KMS-11 (cell line): ENCODE measurements at regions not wholly inside any gene's neighbourhood (a gene's known extent, or its start where the extent isn't known, plus 50 kb on each side); places are given as distances from the start of the nearest gene placed in this dataset.

Source experiments
- H2AFZ ChIP-seq: fragments of 200-600 bp; sonication (generic); 2 replicates; pipeline ENCODE4 v1.6.1; 2016; ENCODE audit warnings: antibody characterized with exemption, mixed run types, low read depth
- H3K27ac ChIP-seq: fragments of 200-600 bp; sonication (generic); 2 replicates; pipeline ENCODE4 v1.6.1; 2016; ENCODE audit warnings: mild to moderate bottlenecking, mixed run types
- H3K27me3 ChIP-seq: fragments of 200-600 bp; sonication (generic); 2 replicates; pipeline ENCODE4 v1.6.1; 2017; ENCODE audit warnings: mild to moderate bottlenecking, low read depth, mixed run types, moderate library complexity; ENCODE audit not compliant: insufficient read depth
- H3K36me3 ChIP-seq: fragments of 200-600 bp; sonication (generic); 2 replicates; pipeline ENCODE4 v1.6.1; 2017; ENCODE audit warnings: mild to moderate bottlenecking, mixed run types; ENCODE audit not compliant: insufficient read depth
- H3K4me1 ChIP-seq: fragments of 200-600 bp; sonication (generic); 2 replicates; pipeline ENCODE4 v1.6.1; 2016; ENCODE audit warnings: mild to moderate bottlenecking, low read depth, mixed run types; ENCODE audit not compliant: poor library complexity, severe bottlenecking
- H3K4me2 ChIP-seq: fragments of 200-600 bp; sonication (generic); 2 replicates; pipeline ENCODE4 v1.7.0; 2016; ENCODE audit warnings: mild to moderate bottlenecking, mixed run types
- H3K4me3 ChIP-seq: fragments of 200-600 bp; sonication (generic); IDR thresholded peaks from 2 replicates; pipeline ENCODE4 v1.6.1; 2017; ENCODE audit warnings: low read depth, low read length, mixed read lengths; ENCODE audit not compliant: insufficient read depth
- H3K79me2 ChIP-seq: fragments of 200-600 bp; sonication (generic); 2 replicates; pipeline ENCODE4 v1.6.1; 2016; ENCODE audit warnings: low read depth, mixed run types; ENCODE audit not compliant: insufficient read depth
- H3K9ac ChIP-seq: fragments of 200-600 bp; sonication (generic); 2 replicates; pipeline ENCODE4 v1.6.1; 2016; ENCODE audit warnings: mild to moderate bottlenecking, mixed run types
- H4K20me1 ChIP-seq: fragments of 200-600 bp; sonication (generic); 2 replicates; pipeline ENCODE4 v1.6.1; 2016; ENCODE audit warnings: mild to moderate bottlenecking, mixed run types; ENCODE audit not compliant: insufficient read depth
- TF ChIP-seq, protein P1 (sequence below): fragments of 200-600 bp; sonication (generic); conservative IDR thresholded peaks from 2 replicates; pipeline ENCODE4 v1.6.1; 2017; ENCODE audit warnings: low read depth, mild to moderate bottlenecking, antibody characterized with exemption, low read length, moderate library complexity, mixed read lengths

DNA sequence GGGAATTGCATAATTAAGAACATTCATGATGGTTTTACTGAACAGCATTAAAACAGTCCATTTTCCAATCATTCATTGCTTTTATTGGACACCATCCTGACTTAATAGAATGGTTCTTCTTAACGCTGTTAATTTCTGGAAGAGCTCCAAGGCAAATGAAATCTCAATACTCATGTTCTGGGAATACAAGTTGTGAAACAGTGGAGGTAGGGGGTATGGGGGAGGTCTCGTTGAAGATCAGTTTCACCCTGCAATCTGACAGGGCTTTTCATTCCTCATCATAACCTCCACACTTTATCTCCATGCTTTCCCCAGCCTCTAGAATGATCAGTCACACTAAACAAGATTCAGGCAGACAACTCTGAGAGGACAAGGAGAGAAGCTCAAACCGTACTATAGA is 113.6 kb downstream of the ETAA1 start:
- H3K79me2 ChIP-seq = no peaks in the 10 kb centered on the region
- no peak overlapping the region for H3K9ac ChIP-seq
- H3K27ac ChIP-seq = no peak overlapping the region
- no peak overlapping the region for H3K4me2 ChIP-seq
- no peaks in the 10 kb centered on the region for H4K20me1 ChIP-seq
- TF ChIP-seq, protein P1, sequence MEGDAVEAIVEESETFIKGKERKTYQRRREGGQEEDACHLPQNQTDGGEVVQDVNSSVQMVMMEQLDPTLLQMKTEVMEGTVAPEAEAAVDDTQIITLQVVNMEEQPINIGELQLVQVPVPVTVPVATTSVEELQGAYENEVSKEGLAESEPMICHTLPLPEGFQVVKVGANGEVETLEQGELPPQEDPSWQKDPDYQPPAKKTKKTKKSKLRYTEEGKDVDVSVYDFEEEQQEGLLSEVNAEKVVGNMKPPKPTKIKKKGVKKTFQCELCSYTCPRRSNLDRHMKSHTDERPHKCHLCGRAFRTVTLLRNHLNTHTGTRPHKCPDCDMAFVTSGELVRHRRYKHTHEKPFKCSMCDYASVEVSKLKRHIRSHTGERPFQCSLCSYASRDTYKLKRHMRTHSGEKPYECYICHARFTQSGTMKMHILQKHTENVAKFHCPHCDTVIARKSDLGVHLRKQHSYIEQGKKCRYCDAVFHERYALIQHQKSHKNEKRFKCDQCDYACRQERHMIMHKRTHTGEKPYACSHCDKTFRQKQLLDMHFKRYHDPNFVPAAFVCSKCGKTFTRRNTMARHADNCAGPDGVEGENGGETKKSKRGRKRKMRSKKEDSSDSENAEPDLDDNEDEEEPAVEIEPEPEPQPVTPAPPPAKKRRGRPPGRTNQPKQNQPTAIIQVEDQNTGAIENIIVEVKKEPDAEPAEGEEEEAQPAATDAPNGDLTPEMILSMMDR = no peak
- H3K4me3 ChIP-seq = no peak overlapping the region
- no peaks in the 10 kb centered on the region for H3K4me1 ChIP-seq
- no peak overlapping the region for H2AFZ ChIP-seq
- no peaks in the 10 kb centered on the region for H3K27me3 ChIP-seq
- H3K36me3 ChIP-seq = no peaks in the 10 kb centered on the region; the same call in 1 of the 2 replicates

DNA sequence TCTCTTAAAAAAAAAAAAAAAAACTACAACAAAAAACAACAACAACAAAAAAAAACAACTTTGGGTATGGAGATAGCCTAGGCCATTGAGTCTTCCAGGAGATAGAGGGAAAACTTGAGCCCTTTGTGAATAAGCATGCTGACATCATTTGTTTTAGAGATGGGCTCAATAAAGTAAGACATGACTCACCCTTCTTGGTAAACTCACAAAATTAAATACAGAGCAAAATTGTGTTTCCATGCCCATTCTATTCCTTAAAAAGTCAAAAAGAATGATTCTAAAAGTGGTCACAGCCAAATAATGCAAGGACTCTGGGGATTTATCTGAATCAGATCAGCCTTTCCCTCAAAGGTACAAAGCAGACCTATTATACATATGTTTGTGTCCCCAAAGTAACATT is 117.4 kb downstream of the ETAA1 start:
- no peaks in the 10 kb centered on the region for H3K79me2 ChIP-seq
- H3K27me3 ChIP-seq = no peaks in the 10 kb centered on the region
- no peak overlapping the region for H3K4me2 ChIP-seq
- no peak overlapping the region for H3K9ac ChIP-seq
- no peak overlapping the region for H3K27ac ChIP-seq
- no peaks in the 10 kb centered on the region; the same call in 1 of the 2 replicates for H3K36me3 ChIP-seq
- no peaks in the 10 kb centered on the region for H4K20me1 ChIP-seq
- no peak overlapping the region for H3K4me3 ChIP-seq
- TF ChIP-seq, protein P1 = no peak
- no peaks in the 10 kb centered on the region for H3K4me1 ChIP-seq
- H2AFZ ChIP-seq = no peak overlapping the region

DNA sequence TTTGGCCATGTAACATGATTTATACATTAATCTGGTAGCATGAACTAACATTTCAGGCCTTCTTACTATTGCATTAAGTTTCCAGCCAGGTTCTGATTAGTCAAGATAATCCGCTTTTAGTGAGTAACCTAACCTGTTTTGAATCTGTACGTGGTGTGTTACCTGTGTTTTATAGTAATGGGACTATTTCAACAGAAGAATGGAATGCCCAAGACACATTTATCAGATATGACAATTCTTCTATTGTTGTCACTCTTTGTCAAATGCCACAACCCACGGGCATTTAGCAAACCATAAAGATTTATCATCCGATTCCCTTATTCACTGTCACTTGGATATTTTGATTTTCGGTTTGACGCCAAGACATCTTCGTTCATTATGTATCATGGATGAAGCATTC is 117.9 kb downstream of the ETAA1 start:
- no peak overlapping the region for H3K27ac ChIP-seq
- H2AFZ ChIP-seq = no peak overlapping the region
- TF ChIP-seq, protein P1 = no peak
- H3K27me3 ChIP-seq = no peaks in the 10 kb centered on the region
- H4K20me1 ChIP-seq = no peaks in the 10 kb centered on the region
- no peak overlapping the region for H3K4me3 ChIP-seq
- H3K36me3 ChIP-seq = no peaks in the 10 kb centered on the region
- no peak overlapping the region for H3K9ac ChIP-seq
- no peaks in the 10 kb centered on the region for H3K4me1 ChIP-seq
- no peak overlapping the region for H3K4me2 ChIP-seq
- H3K79me2 ChIP-seq = no peaks in the 10 kb centered on the region

DNA sequence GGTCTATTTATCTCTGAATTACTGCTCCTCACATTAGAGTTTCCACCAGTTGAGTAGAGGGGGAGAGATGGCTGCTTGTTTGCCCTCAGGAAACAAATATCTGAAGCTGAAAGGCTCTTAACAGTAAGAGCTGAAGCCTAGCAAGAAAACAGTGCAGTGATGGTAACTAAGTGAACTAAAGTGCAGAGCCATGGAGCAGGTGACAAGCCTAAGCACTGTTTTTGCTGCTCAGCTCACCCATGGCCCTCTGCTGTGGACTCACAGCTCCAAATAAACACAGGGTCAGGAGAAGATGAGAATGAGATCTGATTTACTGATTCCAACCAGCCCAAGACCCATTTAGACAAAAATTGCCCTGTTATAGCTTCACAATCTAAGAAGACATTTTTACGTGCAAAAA is 118.4 kb downstream of the ETAA1 start:
- Histone ChIP-seq H3K9ac (no peak overlapping the region), H3K27me3 (no peaks in the 10 kb centered on the region), H2AFZ (no peak overlapping the region), H3K79me2 (no peaks in the 10 kb centered on the region), H4K20me1 (no peaks in the 10 kb centered on the region), H3K36me3 (no peaks in the 10 kb centered on the region), H3K27ac (no peak overlapping the region), H3K4me3 (no peak overlapping the region), H3K4me2 (no peak overlapping the region), H3K4me1 (no peaks in the 10 kb centered on the region)
- TF ChIP-seq, protein P1 = no peak

DNA sequence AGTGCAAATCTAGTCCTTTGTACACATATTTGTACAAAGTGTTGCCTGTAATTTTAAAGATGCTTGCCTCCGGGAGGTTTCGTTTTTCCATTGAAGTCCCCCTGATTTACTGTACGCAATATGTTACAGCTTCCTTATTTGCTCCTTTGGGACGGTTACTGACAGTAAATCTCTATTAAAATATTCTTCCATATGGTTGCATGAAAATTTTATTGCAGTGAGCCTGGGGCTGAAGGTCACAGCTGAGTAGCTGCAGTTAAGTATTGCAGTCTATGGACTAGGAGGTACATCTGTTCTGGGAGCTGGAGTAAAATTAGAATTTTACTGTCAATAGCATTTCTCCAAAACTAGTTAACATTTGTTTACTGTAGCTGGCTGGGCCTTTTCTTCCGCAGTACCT is 119.2 kb downstream of the ETAA1 start:
- no peak overlapping the region for H3K27ac ChIP-seq
- no peaks in the 10 kb centered on the region for H3K27me3 ChIP-seq
- H3K4me3 ChIP-seq = no peak overlapping the region

More for the DNA sequence above, 119.2 kb downstream of the ETAA1 start:
- Histone ChIP-seq H2AFZ (no peak overlapping the region), H3K4me2 (no peak overlapping the region), H3K9ac (no peak overlapping the region), H3K4me1 (no peaks in the 10 kb centered on the region), H4K20me1 (no peaks in the 10 kb centered on the region), H3K79me2 (no peaks in the 10 kb centered on the region), H3K36me3 (no peaks in the 10 kb centered on the region)
- TF ChIP-seq, protein P1 = no peak
